H1 (cell line): ENCODE measurements at regions not wholly inside any gene's neighbourhood (a gene's known extent, or its start where the extent isn't known, plus 50 kb on each side); places are given as distances from the start of the nearest gene placed in this dataset.
A peak's percentile ranks its signal among the peaks of the same experiment; 100 is the strongest.

ENCODE experiments used
- ATF2 ChIP-seq: IDR thresholded peaks from 2 replicates; pipeline ENCODE4 v1.6.1; 2012; ENCODE audit warnings: low read length, inconsistent platforms
- BACH1 ChIP-seq: IDR thresholded peaks from 2 replicates; pipeline ENCODE4 v1.6.1; 2012; ENCODE audit warnings: low read length, improper control_type of control experiment
- BCL11A ChIP-seq, 2 experiments: IDR thresholded peaks; one replicate each; pipeline ENCODE4 v1.6.1; 2011; ENCODE audit warnings: low read depth in 2 of 2, low read length in 2 of 2, mild to moderate bottlenecking in 2 of 2
- BRCA1 ChIP-seq: IDR thresholded peaks from 2 replicates; pipeline ENCODE4 v1.6.1; 2012; ENCODE audit warnings: low read depth, low read length, improper control_type of control experiment
- CEBPB ChIP-seq: IDR thresholded peaks from 2 replicates; pipeline ENCODE4 v1.6.1; 2012; ENCODE audit warnings: low read depth, low read length
- CHD2 ChIP-seq: IDR thresholded peaks from 2 replicates; pipeline ENCODE4 v1.6.1; 2012; ENCODE audit warnings: low read length, improper control_type of control experiment
- CTBP2 ChIP-seq: IDR thresholded peaks from 2 replicates; pipeline ENCODE4 v1.7.0; 2011; ENCODE audit warnings: borderline replicate concordance, mild to moderate bottlenecking, moderate library complexity, mixed read lengths, low read length; ENCODE audit not compliant: insufficient read depth, insufficient read length
- CTCF ChIP-seq, 3 experiments: IDR thresholded peaks; 1 replicate in 2 of 3; 2 replicates in 1 of 3; pipeline versions ENCODE4 v1.5.1 to v1.6.1; 2011; ENCODE audit warnings: low read length in 3 of 3, mild to moderate bottlenecking in 3 of 3, inconsistent platforms in 2 of 3, low read depth in 1 of 3, moderate library complexity in 1 of 3; ENCODE audit not compliant: insufficient read depth in 1 of 3; ENCODE audit errors: control extremely low read depth in 1 of 3
- EGR1 ChIP-seq: IDR thresholded peaks from 2 replicates; pipeline ENCODE4 v1.6.1; 2011; ENCODE audit warnings: low read depth, low read length, borderline replicate concordance
- KDM4A ChIP-seq: IDR thresholded peaks from one replicate; pipeline ENCODE4 v1.7.1; 2012; ENCODE audit warnings: low read depth, mild to moderate bottlenecking, moderate library complexity, low read length, inconsistent platforms; ENCODE audit not compliant: severe bottlenecking
- MAX ChIP-seq: IDR thresholded peaks from 2 replicates; pipeline ENCODE4 v1.6.1; 2012; ENCODE audit warnings: inconsistent platforms
- POLR2AphosphoS5 ChIP-seq: IDR thresholded peaks from 2 replicates; pipeline ENCODE4 v1.6.1; 2011; ENCODE audit warnings: low read depth, low read length
- RBBP5 ChIP-seq: IDR thresholded peaks from 2 replicates; pipeline ENCODE4 v1.7.1; 2012; ENCODE audit warnings: low read depth, mild to moderate bottlenecking, inconsistent platforms, low read length, moderate library complexity, borderline replicate concordance
- RFX5 ChIP-seq: IDR thresholded peaks from 2 replicates; pipeline ENCODE4 v1.6.1; 2011; ENCODE audit warnings: low read depth, low read length, improper control_type of control experiment, borderline replicate concordance
- RXRA ChIP-seq: IDR thresholded peaks from 2 replicates; pipeline ENCODE4 v1.6.1; 2011; ENCODE audit warnings: low read depth, mild to moderate bottlenecking, low read length, moderate library complexity; ENCODE audit not compliant: insufficient read depth
- SIN3A ChIP-seq, 2 experiments: IDR thresholded peaks in 1 of 2; conservative IDR thresholded peaks in 1 of 2; 2 replicates each; pipeline ENCODE4 v1.6.1; 2011 to 2012; ENCODE audit warnings: low read length in 2 of 2, improper control_type of control experiment in 1 of 2, low read depth in 1 of 2, mild to moderate bottlenecking in 1 of 2
- SRF ChIP-seq: IDR thresholded peaks from 2 replicates; pipeline ENCODE4 v1.6.1; 2011; ENCODE audit warnings: mild to moderate bottlenecking, low read depth, low read length, moderate library complexity
- TCF12 ChIP-seq: IDR thresholded peaks from 2 replicates; pipeline ENCODE4 v1.6.1; 2011; ENCODE audit warnings: low read depth, mild to moderate bottlenecking, low read length
- TEAD4 ChIP-seq: IDR thresholded peaks from 2 replicates; pipeline ENCODE4 v1.6.1; 2012; ENCODE audit warnings: low read depth, low read length, inconsistent platforms, mixed read lengths
- YY1 ChIP-seq: IDR thresholded peaks from 2 replicates; pipeline ENCODE4 v1.6.1; 2011; ENCODE audit warnings: low read depth, mild to moderate bottlenecking, low read length

GRCh38 chr10:78913219-78914059 is 155.3 kb upstream of the ZMIZ1 start (continued):
- TF ChIP-seq ATF2 = no peak
- TF ChIP-seq YY1 = 0 out of 2 replicates have a peak, but pooled peaks have one; percentile 42
- TF ChIP-seq KDM4A = no peak
- no peak for TF ChIP-seq POLR2AphosphoS5
- no peak for TF ChIP-seq BCL11A (IDR thresholded peaks at IDR 0.05; ENCODE audit: low read depth in 2 of 2, low read length in 2 of 2)
- no peak for TF ChIP-seq RFX5
- TF ChIP-seq BACH1 = no peak
- no peak for TF ChIP-seq SRF
- TF ChIP-seq CTCF (IDR thresholded peaks at IDR 0.05; ENCODE audit: control extremely low read depth in 1 of 3, insufficient read depth in 1 of 3, low read depth in 1 of 3, low read length in 3 of 3) = no peak
- peak; percentile 70 to 81; a peak in 1 of 4 replicates for TF ChIP-seq SIN3A (conservative IDR thresholded peaks at IDR 0.05 in 1 of 2, IDR thresholded peaks at IDR 0.05 in 1 of 2; ENCODE audit: low read depth in 1 of 2, low read length in 2 of 2)
- TF ChIP-seq RBBP5 = no peak
- TF ChIP-seq BRCA1 = no peak
- peak; percentile 79 for TF ChIP-seq CTBP2
- TF ChIP-seq MAX = peak; percentile 21; the same call in 1 of the 2 replicates
- 0 out of 2 replicates have a peak, but pooled peaks have one; percentile 12 for TF ChIP-seq TEAD4
- peak; percentile 69; the same call in 1 of the 2 replicates for TF ChIP-seq TCF12
- no peak for TF ChIP-seq CHD2
- TF ChIP-seq RXRA = no peak
- TF ChIP-seq EGR1 = no peak
- TF ChIP-seq CEBPB = 0 out of 2 replicates have a peak, but pooled peaks have one; percentile 13
